ENCODE measurements at regions not wholly inside any gene's neighbourhood (a gene's known extent, or its start where the extent isn't known, plus 50 kb on each side); places are given as distances from the start of the nearest gene placed in this dataset.

DNA sequence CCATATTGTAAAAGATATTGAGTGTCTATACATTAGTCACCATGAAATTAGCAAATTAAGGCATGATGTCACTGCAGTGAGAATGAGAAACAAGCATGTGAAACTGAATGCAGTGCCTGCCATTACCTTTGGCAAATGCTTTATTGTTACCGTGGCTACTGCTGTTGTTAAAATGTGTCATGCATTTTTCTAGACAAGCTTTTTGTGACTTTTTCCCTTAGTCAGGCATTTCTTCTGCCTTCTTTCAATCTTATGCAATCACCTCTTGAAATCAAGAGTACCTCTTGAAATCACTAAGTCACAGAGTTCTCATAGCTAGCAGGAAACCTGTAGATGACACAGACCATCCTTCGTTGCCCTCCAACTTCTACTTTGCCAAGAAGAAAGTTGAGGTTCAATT is 461.7 kb upstream of the TENM4 start:
- DNase-seq = no peak

DNA sequence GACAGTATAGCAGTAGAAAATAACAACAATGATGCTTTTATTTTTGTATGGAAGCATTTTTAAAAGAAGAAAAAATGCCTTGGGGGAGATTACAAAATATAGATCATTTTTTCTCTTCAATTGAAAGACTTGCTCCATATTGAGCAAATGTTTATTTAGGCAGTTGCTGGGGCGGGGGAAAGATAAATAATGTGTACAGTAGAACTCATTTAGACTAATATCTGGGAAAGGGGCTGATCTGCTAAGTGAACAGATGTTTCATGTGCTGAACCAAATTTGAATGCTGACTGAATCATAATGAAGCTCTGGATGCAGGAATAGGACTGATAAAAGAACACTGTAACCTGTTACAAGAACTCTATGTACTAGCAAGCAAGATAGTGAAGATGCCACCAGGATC is 457.1 kb upstream of the TENM4 start:
- DNase-seq = no peak

GRCh38 chr11:79896258-79896657 is 455.4 kb upstream of the TENM4 start:
- DNase-seq = no peak

GRCh38 chr11:79894111-79894510 is 453.3 kb upstream of the TENM4 start:
- DNase-seq = no peak

GRCh38 chr11:79890272-79890671 is 449.4 kb upstream of the TENM4 start:
- DNase-seq = no peak

- DNase-seq = no peak
These were observed 424.1 kb upstream of the TENM4 start for GRCh38 chr11:79864882-79865281.

DNA sequence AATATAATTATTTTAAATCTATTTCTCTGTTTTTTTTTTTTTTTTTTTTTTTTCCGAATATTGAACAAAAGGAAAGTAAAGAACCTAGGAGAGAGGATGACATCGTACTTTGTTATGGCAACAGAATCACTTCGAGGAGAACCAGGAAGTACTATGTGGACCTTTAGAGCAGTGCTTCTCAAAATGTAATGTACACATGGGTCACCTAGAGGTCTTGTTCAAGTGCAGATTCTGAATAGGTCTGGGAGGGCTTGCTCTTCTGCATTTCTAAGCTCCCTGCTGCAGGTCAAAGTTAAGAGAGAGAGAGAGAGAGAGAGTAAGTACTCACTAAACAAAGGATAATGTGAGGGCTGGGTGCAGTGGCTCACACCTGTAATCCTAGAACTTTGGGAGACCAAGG is 419.5 kb upstream of the TENM4 start:
- DNase-seq = no peak

GRCh38 chr11:79857377-79858214 is 416.8 kb upstream of the TENM4 start:
- DNase-seq = no peak

- no peak for DNase-seq
These were observed 411.3 kb upstream of the TENM4 start for GRCh38 chr11:79852176-79852575.

- DNase-seq = no peak
These were observed 404.3 kb upstream of the TENM4 start for GRCh38 chr11:79845002-79845709.

DNA sequence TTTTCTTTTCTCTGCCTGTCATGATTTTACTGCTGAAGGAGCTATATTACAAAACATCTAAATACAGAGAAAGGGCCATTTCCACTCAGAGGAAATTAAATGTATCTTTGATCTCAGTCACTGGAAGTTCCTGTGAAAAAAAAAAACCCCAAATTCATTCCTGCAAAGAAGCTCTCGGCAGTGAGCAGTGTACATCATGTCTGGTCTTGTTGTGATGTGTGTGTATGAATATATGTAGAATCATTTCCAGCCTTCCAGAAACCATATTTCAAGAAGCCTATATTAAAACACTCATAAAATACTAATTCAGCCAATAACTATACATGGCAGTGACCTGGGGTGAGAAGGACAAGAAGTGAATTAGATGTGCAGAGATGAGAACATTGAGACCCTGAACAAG is 393.2 kb upstream of the TENM4 start:
- DNase-seq = no peak

DNA sequence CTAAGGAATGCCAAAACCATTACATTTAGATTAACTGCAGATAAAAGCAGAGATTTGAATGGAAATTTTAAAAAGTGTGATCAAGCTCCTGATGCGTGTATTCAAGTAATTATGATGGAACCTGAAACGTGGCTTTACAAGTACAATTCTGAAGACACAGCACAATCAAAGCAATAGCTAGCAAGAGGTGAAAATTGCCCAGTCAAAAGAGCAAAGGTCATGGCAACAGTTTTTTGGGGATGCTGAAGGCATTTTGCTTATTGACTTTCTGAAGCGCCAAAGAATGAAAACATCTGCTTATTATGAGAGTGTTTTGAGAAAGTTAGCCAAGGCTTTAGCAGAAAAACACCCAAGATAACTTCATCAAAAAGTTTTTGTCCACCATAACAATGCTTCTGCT is 389.6 kb upstream of the TENM4 start:
- no peak for DNase-seq

- DNase-seq = no peak
These were observed 389.1 kb upstream of the TENM4 start for GRCh38 chr11:79829891-79830290.

DNA sequence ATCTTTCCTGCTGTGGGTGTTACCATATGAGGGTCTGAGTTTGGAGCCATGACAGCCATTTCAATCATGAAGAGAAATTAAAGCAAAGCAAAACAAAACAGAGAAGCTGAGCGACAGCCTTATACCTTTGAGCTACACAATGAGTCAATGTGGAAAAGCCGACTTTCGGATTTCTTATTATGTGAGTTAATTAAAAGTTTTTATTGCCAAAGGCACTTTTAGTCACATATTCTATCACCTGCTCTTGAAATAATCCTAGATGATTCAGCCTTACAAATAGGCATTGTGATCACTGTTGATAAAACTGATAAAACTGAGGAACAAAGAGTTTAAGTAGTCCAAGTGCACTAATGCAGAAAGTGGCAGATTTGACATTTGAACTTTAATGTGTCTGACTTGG is 381.9 kb upstream of the TENM4 start:
- no peak for DNase-seq

DNA sequence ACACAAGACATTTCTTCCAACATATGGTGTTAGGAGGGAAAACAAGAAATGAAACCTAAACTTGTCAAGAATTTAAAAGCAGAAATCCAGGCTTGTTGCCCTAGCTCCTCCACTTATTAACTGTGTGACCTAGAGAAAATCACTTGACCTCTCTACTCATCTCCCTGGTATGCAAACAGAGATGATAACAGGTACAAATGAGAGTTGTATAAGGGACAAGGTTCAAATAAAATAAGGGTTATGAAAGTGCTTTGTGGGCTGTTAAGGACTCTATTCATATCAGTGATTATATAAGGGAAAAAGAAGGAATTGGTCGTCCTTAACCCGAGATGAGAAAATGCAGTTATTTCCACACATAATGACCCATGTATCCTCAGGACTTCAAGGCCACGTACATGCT is 372.7 kb upstream of the TENM4 start:
- DNase-seq = no peak

DNA sequence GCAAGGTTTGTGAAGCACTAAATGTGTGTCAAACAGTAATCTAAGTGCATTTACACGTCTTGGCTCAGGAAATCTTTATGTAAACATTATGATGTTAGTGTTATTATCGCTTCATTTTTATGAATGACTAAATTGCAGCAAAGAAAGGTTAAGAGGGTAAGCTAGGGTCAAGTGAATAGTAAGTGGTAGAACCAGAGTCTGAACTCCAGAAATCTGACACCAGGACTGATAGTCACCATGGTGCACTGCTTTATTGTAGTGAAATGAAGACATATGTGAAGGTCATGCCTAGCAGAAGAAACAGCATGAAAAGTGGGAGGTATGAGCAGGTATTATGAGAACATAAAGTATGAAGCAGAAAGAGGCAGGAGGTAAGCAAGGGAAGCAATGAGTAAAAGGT is 368.7 kb upstream of the TENM4 start:
- DNase-seq = no peak

- no peak for DNase-seq
These were observed 366.7 kb upstream of the TENM4 start for GRCh38 chr11:79807506-79807905.

- DNase-seq = no peak
These were observed 355.9 kb upstream of the TENM4 start for GRCh38 chr11:79796704-79797103.

- no peak for DNase-seq
These were observed 353.9 kb upstream of the TENM4 start for GRCh38 chr11:79794484-79795393.

DNA sequence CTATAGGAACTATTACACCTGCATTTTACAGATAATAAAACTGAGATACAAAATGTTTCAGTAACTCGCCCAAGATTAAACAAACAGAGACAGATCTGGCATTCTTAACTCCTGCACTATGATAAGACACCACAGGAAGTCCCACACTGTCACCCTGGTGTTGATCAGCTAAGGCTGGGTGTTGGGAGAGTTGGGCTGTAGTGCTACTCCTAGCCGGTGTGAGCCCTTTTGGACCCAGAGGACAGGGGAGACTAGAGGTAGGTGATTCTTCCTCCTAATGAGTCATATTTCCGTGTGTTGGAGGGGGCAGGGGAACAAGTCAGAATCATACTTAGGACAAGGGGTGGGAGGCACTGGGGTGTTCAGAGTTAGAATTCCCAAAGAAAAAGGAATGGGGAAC is 353.2 kb upstream of the TENM4 start:
- DNase-seq = no peak

DNA sequence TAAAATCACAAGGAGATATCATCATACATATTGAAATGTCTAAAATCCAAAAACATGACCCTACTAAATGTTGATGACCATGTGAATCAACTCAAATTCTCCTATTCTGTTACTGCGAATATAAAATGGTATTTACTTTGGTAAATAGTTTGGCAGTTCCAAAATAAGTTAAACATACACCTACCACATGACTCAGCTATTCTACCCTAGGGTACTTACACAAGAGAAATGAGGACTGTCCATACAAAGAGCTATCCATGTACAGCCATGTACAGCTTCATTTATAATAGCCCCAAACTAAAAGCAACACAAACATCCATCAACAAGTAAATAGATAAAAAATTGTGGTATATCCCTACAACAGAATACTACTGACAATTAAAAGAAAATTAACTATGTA is 346.1 kb upstream of the TENM4 start:
- no peak for DNase-seq

- no peak for DNase-seq
These were observed 343.0 kb upstream of the TENM4 start for GRCh38 chr11:79783833-79784232.

DNA sequence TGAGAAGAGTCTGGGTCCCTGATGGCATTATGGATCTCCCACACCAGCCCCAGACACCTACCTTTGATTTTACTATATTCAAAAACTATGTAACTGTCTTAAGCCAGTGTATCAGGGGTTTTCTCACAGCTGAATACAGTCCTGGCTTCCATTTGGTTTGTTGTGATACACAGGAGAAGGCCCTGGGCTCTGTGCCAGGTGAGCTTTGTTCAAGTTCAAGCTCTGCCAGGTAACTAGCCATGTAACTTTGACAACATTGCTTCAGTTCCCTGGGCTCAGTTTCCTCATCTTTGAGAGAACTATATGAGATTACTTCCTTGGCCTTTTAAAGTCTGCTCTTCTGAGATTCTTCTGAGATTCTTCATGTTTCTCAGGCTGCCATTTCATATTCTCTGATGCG is 327.5 kb upstream of the TENM4 start:
- no peak for DNase-seq
